ENCODE measurements at regions not wholly inside any gene's neighbourhood (a gene's known extent, or its start where the extent isn't known, plus 50 kb on each side); places are given as distances from the start of the nearest gene placed in this dataset.
"Not testable (repeated sequence)": the region's sequence is repeated elsewhere in the genome, so short reads cannot be mapped to it uniquely, and the experiment has no call there.

GRCh38 chr10:133011393-133011792 lies 69.0 kb upstream of the CFAP46 start:
- H3K4me3 ChIP-seq (ENCODE audit: low read depth, low read length); H3K36me3 ChIP-seq (ENCODE audit: control insufficient read depth in 1 of 2, insufficient read depth in 2 of 2, low read length in 2 of 2); H3K18ac ChIP-seq (ENCODE audit: low read length); H3K4me2 ChIP-seq (ENCODE audit: low read length); H3K79me2 ChIP-seq (ENCODE audit: control insufficient read depth, insufficient read depth, low read length, poor library complexity); H2AK5ac ChIP-seq (ENCODE audit: low read length); H3K27ac ChIP-seq (ENCODE audit: low read depth, low read length); H3K4ac ChIP-seq (ENCODE audit: low read depth, low read length); H4K91ac ChIP-seq (ENCODE audit: low read depth, low read length); H3K9me3 ChIP-seq (ENCODE audit: insufficient read depth, low read depth, low read length); H3K9ac ChIP-seq (ENCODE audit: low read length); H4K12ac ChIP-seq (ENCODE audit: low read depth, low read length); H2AFZ ChIP-seq (ENCODE audit: insufficient read depth, low read length, poor library complexity); DNase-seq; H2BK120ac ChIP-seq (ENCODE audit: insufficient read depth, low read length, poor library complexity); H4K8ac ChIP-seq (ENCODE audit: low read depth, low read length); H3K79me1 ChIP-seq (ENCODE audit: low read length); H2BK5ac ChIP-seq (ENCODE audit: low read depth, low read length, poor library complexity); H3K23ac ChIP-seq (ENCODE audit: low read length); H2BK12ac ChIP-seq (ENCODE audit: low read length); H3K14ac ChIP-seq (ENCODE audit: low read length); H3K27me3 ChIP-seq (ENCODE audit: insufficient read depth, low read length): not testable (repeated sequence)
- H3K4me1 ChIP-seq (ENCODE audit: control insufficient read depth in 1 of 2, insufficient read depth in 2 of 2, low read length in 2 of 2), result peaks cover 10 to 13% of the 10 kb centered on the region in 2 experiments
- WGBS (ENCODE audit: extremely low coverage, insufficient coverage, insufficient read length), result 98% methylated on average over 9 of the region's 9 CpGs

- WGBS (ENCODE audit: extremely low coverage, insufficient coverage, insufficient read length), result 100% methylated on average over 5 of the region's 6 CpGs
- not testable (repeated sequence) for H3K9ac ChIP-seq (ENCODE audit: low read length)
Observed at GRCh38 chr10:133010843-133011179, 68.4 kb upstream of the CFAP46 start.

GRCh38 chr10:133010095-133010842 lies 67.9 kb upstream of the CFAP46 start:
- Histone ChIP-seq H4K8ac (ENCODE audit: low read depth, low read length) (no peak overlapping the region), H3K27me3 (ENCODE audit: insufficient read depth, low read length) (no peaks in the 10 kb centered on the region), H3K4me1 (ENCODE audit: control insufficient read depth in 1 of 2, insufficient read depth in 2 of 2, low read length in 2 of 2) (peaks cover 10 to 13% of the 10 kb centered on the region in 2 experiments), H3K9me3 (ENCODE audit: insufficient read depth, low read depth, low read length) (peaks cover 4% of the 10 kb centered on the region), H3K4me3 (ENCODE audit: low read depth, low read length) (peak overlapping the region; percentile 1), H3K79me1 (ENCODE audit: low read length) (peaks cover 5% of the 10 kb centered on the region), H3K27ac (ENCODE audit: low read depth, low read length) (no peak overlapping the region), H2BK5ac (ENCODE audit: low read depth, low read length, poor library complexity) (no peak overlapping the region), H3K79me2 (ENCODE audit: control insufficient read depth, insufficient read depth, low read length, poor library complexity) (peaks cover 3% of the 10 kb centered on the region), H2AFZ (ENCODE audit: insufficient read depth, low read length, poor library complexity) (no peak overlapping the region), H2BK120ac (ENCODE audit: insufficient read depth, low read length, poor library complexity) (no peak overlapping the region), H3K36me3 (ENCODE audit: control insufficient read depth in 1 of 2, insufficient read depth in 2 of 2, low read length in 2 of 2) (no peaks in the 10 kb centered on the region), H2AK5ac (ENCODE audit: low read length) (no peak overlapping the region), H3K9ac (ENCODE audit: low read length) (no peak overlapping the region), H4K12ac (ENCODE audit: low read depth, low read length) (no peak overlapping the region), H3K23ac (ENCODE audit: low read length) (no peak overlapping the region), H4K91ac (ENCODE audit: low read depth, low read length) (peak overlapping the region; percentile 0), H3K4me2 (ENCODE audit: low read length) (no peak overlapping the region), H3K4ac (ENCODE audit: low read depth, low read length) (no peak overlapping the region), H2BK12ac (ENCODE audit: low read length) (peak overlapping the region; percentile 7), H3K18ac (ENCODE audit: low read length) (no peak overlapping the region), H3K14ac (ENCODE audit: low read length) (no peak overlapping the region)
- no CpG with 5 or more reads among the region's 23 CpGs for WGBS (ENCODE audit: extremely low coverage, insufficient coverage, insufficient read length)
- no peak for DNase-seq

More at GRCh38 chr10:133010843-133011179, 68.4 kb upstream of the CFAP46 start:
- H2AK5ac ChIP-seq (ENCODE audit: low read length); H4K91ac ChIP-seq (ENCODE audit: low read depth, low read length); H3K79me2 ChIP-seq (ENCODE audit: control insufficient read depth, insufficient read depth, low read length, poor library complexity); H3K4ac ChIP-seq (ENCODE audit: low read depth, low read length); H2BK12ac ChIP-seq (ENCODE audit: low read length); H4K12ac ChIP-seq (ENCODE audit: low read depth, low read length); H3K36me3 ChIP-seq (ENCODE audit: control insufficient read depth in 1 of 2, insufficient read depth in 2 of 2, low read length in 2 of 2); H3K27ac ChIP-seq (ENCODE audit: low read depth, low read length); H3K4me2 ChIP-seq (ENCODE audit: low read length); H3K23ac ChIP-seq (ENCODE audit: low read length); H2BK120ac ChIP-seq (ENCODE audit: insufficient read depth, low read length, poor library complexity); H2BK5ac ChIP-seq (ENCODE audit: low read depth, low read length, poor library complexity); H4K8ac ChIP-seq (ENCODE audit: low read depth, low read length); H3K27me3 ChIP-seq (ENCODE audit: insufficient read depth, low read length); H3K14ac ChIP-seq (ENCODE audit: low read length); DNase-seq; H2AFZ ChIP-seq (ENCODE audit: insufficient read depth, low read length, poor library complexity); H3K9me3 ChIP-seq (ENCODE audit: insufficient read depth, low read depth, low read length); H3K79me1 ChIP-seq (ENCODE audit: low read length); H3K18ac ChIP-seq (ENCODE audit: low read length): not testable (repeated sequence)
- peak overlapping the region; percentile 1 for H3K4me3 ChIP-seq (ENCODE audit: low read depth, low read length)
- peaks cover 10 to 13% of the 10 kb centered on the region in 2 experiments for H3K4me1 ChIP-seq (ENCODE audit: control insufficient read depth in 1 of 2, insufficient read depth in 2 of 2, low read length in 2 of 2)

GRCh38 chr10:133009218-133009950 lies 67.0 kb upstream of the CFAP46 start:
- no peak overlapping the region for H3K18ac ChIP-seq (ENCODE audit: low read length)
- H2BK120ac ChIP-seq (ENCODE audit: insufficient read depth, low read length, poor library complexity), result no peak overlapping the region
- H3K79me2 ChIP-seq (ENCODE audit: control insufficient read depth, insufficient read depth, low read length, poor library complexity), result peaks cover 3% of the 10 kb centered on the region
- no peak overlapping the region for H3K23ac ChIP-seq (ENCODE audit: low read length)
- peak; percentile 29 to 40 for DNase-seq
- no peak overlapping the region for H3K4ac ChIP-seq (ENCODE audit: low read depth, low read length)
- peak overlapping the region; percentile 33 for H4K91ac ChIP-seq (ENCODE audit: low read depth, low read length)
- H3K4me2 ChIP-seq (ENCODE audit: low read length), result peak overlapping the region; percentile 14
- H3K4me3 ChIP-seq (ENCODE audit: low read depth, low read length), result no peak overlapping the region
- no peaks in the 10 kb centered on the region for H3K36me3 ChIP-seq (ENCODE audit: control insufficient read depth in 1 of 2, insufficient read depth in 2 of 2, low read length in 2 of 2)
- no peak overlapping the region for H2BK5ac ChIP-seq (ENCODE audit: low read depth, low read length, poor library complexity)
- H2AFZ ChIP-seq (ENCODE audit: insufficient read depth, low read length, poor library complexity), result no peak overlapping the region
- no peak overlapping the region for H2AK5ac ChIP-seq (ENCODE audit: low read length)
- peaks cover 5% of the 10 kb centered on the region for H3K79me1 ChIP-seq (ENCODE audit: low read length)
- no peak overlapping the region for H3K9ac ChIP-seq (ENCODE audit: low read length)
- H3K27me3 ChIP-seq (ENCODE audit: insufficient read depth, low read length), result no peaks in the 10 kb centered on the region
- WGBS (ENCODE audit: extremely low coverage, insufficient coverage, insufficient read length), result no CpG with 5 or more reads among the region's 23 CpGs
- H3K9me3 ChIP-seq (ENCODE audit: insufficient read depth, low read depth, low read length), result peaks cover 4% of the 10 kb centered on the region
- H3K4me1 ChIP-seq (ENCODE audit: control insufficient read depth in 1 of 2, insufficient read depth in 2 of 2, low read length in 2 of 2), result peaks cover 10 to 13% of the 10 kb centered on the region in 2 experiments
- H3K14ac ChIP-seq (ENCODE audit: low read length), result no peak overlapping the region
- no peak overlapping the region for H4K8ac ChIP-seq (ENCODE audit: low read depth, low read length)
- no peak overlapping the region for H4K12ac ChIP-seq (ENCODE audit: low read depth, low read length)
- H3K27ac ChIP-seq (ENCODE audit: low read depth, low read length), result no peak overlapping the region
- H2BK12ac ChIP-seq (ENCODE audit: low read length), result no peak overlapping the region

Data from trophoblast cell (in vitro differentiated cells and primary cell).